T47D (cell line): ENCODE measurements at regions not wholly inside any gene's neighbourhood (a gene's known extent, or its start where the extent isn't known, plus 50 kb on each side); places are given as distances from the start of the nearest gene placed in this dataset.

Source experiments
- DNase-seq, 2 experiments: peaks; one replicate each; pipeline versions ENCODE4 v3.0.0 to v3.0.0-alpha.2; 2011 to 2012; ENCODE audit warnings: low read depth in 1 of 2, low spot score in 1 of 2
- JUND ChIP-seq: IDR thresholded peaks from 2 replicates; pipeline ENCODE4 v1.6.1; 2012; ENCODE audit warnings: low read depth
- in situ Hi-C: cut with HindIII; loops from 2 replicates; pipeline ENCODE4 v1.10.0; 2016; ENCODE audit warnings: low sequenced_read_pairs, low pct_unique_long_range_greater_than_20kb

DNA sequence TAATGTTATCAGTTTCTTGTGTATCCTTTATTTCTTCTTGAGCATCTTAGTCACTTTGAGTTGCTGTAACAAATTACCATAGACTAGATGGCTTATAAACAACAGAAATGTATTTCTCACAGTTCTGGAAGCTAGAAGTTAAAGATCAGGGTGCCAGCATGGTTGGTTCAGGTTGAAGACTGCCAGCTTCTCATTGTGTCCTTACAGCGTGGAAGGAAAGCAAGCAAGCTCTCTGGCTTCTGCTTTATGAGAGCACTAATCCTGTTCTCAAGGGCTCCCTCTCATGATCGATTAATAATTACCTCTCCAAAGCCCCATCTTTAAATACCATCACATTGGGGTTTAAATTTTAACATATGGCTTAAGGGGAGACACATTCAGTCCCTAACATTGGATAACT lies 497.2 kb downstream of the RAPGEF2 start:
- in situ Hi-C loops: no loop called here
- no peak for TF ChIP-seq JUND

GRCh38 chr4:159604781-159605180 lies 501.9 kb downstream of the RAPGEF2 start:
- in situ Hi-C loops: no loop called here
- TF ChIP-seq JUND: no peak
- no peak for DNase-seq

More for the DNA sequence above, 497.2 kb downstream of the RAPGEF2 start:
- no peak for DNase-seq

DNA sequence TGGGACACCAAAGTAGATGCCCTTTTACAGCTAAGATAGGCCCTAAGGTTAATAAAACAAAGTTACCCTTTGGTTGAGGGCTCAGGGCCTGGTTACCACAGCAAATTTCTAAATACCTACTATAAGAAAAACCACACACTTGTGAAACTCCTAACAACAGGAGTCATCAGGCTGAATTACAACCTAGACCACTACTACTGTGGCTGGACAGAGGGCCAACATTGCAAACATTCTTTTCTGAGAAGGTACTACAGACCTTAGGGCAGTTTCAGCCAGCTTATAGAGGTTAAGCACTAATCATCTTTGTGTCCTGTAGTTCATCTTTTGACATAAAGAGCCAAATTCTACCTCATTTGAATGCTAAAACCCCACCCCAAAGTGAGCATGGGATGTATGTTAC lies 504.0 kb downstream of the RAPGEF2 start:
- DNase-seq: no peak
- in situ Hi-C loops: no loop called here
- TF ChIP-seq JUND: no peak

DNA sequence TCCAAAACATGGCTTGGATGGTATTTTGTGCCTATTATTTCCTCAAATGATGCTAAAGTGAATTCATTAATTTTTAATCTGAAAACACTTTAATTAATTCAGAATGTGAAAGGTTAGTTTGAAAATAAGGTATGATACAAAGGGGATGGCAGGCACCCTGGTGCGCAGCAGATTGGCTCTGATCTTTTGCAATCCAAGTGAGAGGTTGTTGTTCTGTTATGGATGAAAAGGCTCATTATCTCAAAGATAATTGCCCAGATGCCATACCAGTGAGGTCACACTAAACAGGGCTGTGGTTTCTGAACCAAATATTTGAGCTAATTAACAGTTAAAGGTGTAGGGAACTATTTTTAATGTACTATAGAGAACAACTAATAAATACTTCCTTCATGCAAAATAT lies 504.9 kb downstream of the RAPGEF2 start:
- DNase-seq: no peak
- in situ Hi-C loops: no loop called here
- no peak for TF ChIP-seq JUND

DNA sequence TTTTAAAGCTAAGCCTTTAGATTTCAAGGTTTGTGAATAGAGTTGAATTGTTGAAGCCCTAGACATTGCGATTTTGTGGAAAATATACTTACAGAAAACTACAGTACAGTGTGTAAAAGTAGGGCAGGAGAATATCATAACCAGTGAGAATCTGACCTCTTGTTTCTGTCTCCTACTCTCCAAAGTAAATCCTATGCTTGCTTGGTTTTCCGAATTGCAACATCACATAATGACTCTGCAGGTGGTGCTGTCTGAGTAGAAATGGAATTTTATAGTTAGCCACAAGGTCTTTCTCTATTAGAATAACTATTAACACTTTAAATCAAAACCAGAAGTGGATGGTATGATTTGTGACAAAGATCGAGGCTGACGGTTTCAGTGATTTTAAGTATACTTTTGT lies 505.6 kb downstream of the RAPGEF2 start:
- DNase-seq: peak; percentile 5 to 51
- TF ChIP-seq JUND: no peak
- in situ Hi-C loops: no loop called here

- no peak for TF ChIP-seq JUND
- no peak for DNase-seq
- in situ Hi-C loops: no loop called here
Measured at GRCh38 chr4:159632031-159632430, 529.2 kb downstream of the RAPGEF2 start.

DNA sequence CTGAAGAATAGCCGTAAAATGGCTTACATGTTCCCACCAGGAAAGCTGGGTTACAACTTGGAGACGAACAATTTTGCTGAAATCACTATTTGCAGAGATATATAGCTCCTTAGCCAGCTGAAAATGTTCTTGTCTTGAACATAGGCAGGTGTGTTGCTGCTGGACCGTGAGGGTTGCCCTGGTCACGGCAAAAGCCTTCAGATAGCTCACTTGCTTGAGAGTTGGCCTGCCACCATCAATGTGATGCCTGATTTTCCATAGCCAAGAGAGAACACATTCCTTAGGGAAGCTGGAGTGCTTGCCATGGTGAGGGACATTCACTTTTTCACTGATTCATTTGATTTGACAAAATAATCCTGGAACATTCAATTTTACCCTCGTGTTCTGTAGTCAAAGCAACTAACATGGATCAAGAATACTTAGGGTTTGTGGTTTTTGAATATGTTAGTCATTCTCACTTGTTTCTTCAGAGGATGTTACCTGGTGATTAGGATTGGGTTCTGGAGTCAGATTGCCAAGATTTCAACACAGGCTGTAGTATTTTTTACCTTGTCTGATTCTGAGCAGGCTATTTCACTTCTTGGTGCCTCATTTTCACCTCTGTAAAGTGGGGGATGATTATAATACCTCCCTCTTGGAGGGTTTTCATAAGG lies 536.9 kb downstream of the RAPGEF2 start:
- TF ChIP-seq JUND: no peak
- in situ Hi-C loops: no loop called here
- DNase-seq: no peak

DNA sequence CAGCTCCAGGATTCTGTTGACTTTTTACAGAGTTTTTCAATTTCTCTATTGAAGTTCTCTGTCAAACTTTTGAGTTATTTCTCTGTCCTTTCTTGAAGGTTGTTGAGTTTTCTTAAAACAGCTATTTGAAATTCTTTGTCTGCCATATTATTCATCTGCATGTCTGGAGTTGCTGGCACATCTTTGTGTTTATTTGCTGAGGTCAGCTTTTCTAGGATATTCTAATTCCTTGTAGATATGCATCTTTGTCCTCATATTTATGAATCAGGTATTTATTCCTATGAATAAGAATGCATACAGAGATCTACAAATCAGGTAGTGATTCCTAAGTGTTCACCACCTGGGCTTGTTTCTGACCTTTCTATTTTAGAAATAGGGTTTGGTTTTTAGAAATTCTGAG lies 546.4 kb downstream of the RAPGEF2 start:
- DNase-seq: no peak
- TF ChIP-seq JUND: no peak
- in situ Hi-C loops: no loop called here

- TF ChIP-seq JUND: no peak
- DNase-seq: no peak
- in situ Hi-C loops: no loop called here
Measured at GRCh38 chr4:159652871-159653270, 550.0 kb downstream of the RAPGEF2 start.

DNA sequence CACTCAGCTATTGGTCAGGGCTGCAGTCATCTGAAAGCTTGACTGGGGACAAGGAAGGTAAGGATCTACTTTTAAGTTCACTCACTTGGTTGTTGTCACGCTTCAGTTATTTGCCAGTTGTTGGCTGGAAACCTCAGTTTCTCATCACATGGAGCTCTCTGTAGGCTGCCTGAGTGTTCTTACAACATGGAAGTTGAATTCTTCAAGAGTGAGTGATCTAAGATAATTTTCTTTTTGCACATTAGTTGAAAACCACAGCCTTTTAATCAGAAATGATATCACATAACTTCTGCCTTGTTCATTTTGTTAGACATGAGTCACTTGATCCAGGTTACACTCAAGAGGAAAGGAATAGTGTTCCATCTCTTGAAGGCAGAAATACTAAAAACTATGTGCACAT lies 552.7 kb downstream of the RAPGEF2 start:
- in situ Hi-C loops: no loop called here
- no peak for DNase-seq
- no peak for TF ChIP-seq JUND

GRCh38 chr4:159669094-159669493 lies 566.2 kb downstream of the RAPGEF2 start:
- in situ Hi-C loops: no loop called here
- TF ChIP-seq JUND: no peak

GRCh38 chr4:159673221-159673620 lies 570.3 kb downstream of the RAPGEF2 start:
- in situ Hi-C loops: no loop called here
- no peak for DNase-seq
- no peak for TF ChIP-seq JUND

More at GRCh38 chr4:159669094-159669493, 566.2 kb downstream of the RAPGEF2 start:
- no peak for DNase-seq

- in situ Hi-C loops: no loop called here
- no peak for DNase-seq
- TF ChIP-seq JUND: no peak
Measured at GRCh38 chr4:159674241-159674640, 571.4 kb downstream of the RAPGEF2 start.

- peak in 1 of 2 experiments; percentile 7 for DNase-seq
- in situ Hi-C loops: no loop called here
- TF ChIP-seq JUND: no peak
Measured at GRCh38 chr4:159677521-159677920, 574.6 kb downstream of the RAPGEF2 start.
